Gastrocnemius medialis (tissue), 4 donors: ENCODE measurements at regions not wholly inside any gene's neighbourhood (a gene's known extent, or its start where the extent isn't known, plus 50 kb on each side); places are given as distances from the start of the nearest gene placed in this dataset.

ENCODE experiments used
- CTCF ChIP-seq, 5 experiments: fragments of 450-650 bp in 3 of 5; fragments of 200-600 bp in 2 of 5; sonication (generic) in 2 of 5; IDR thresholded peaks in 4 of 5; conservative IDR thresholded peaks in 1 of 5; 1 replicate in 4 of 5; 2 replicates in 1 of 5; pipeline ENCODE4 v1.5.1; 2016 to 2019; ENCODE audit warnings: antibody characterized with exemption in 5 of 5, mild to moderate bottlenecking in 3 of 5, moderate library complexity in 3 of 5
- POLR2A ChIP-seq, 2 donors: fragments of 450-650 bp; IDR thresholded peaks; one replicate each; pipeline ENCODE4 v1.6.1; 2017; ENCODE audit warnings: antibody characterized with exemption in 2 of 2, mild to moderate bottlenecking in 2 of 2, moderate library complexity in 2 of 2

DNA sequence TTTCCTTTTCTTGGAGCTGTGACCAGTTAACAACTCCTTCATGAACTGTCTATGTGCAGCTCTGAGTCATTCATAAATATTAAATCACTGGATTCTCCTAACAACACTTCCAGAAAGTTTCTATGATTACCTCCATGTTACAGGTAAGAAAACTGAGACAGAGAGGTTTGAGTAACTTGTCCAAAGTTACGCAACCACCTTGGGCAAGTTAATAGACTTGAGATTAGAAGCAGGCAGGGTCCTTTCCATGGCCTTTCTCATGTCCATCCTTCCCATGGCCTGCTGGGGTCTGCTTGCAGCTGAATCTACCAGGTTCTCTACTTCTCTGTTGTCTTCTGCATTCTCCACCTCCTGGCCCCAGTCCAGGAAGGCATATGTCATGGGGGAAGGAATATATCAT is 648.8 kb upstream of the MKI67 start:
- TF ChIP-seq CTCF (IDR thresholded peaks at IDR 0.05 in 4 of 5, conservative IDR thresholded peaks at IDR 0.05 in 1 of 5) (no peak), POLR2A (IDR thresholded peaks at IDR 0.05) (no peak)
